IMR-90 (cell line): ENCODE measurements at regions not wholly inside any gene's neighbourhood (a gene's known extent, or its start where the extent isn't known, plus 50 kb on each side); places are given as distances from the start of the nearest gene placed in this dataset.
A peak's percentile ranks its signal among the peaks of the same experiment; 100 is the strongest.

Experiments used
- ATAC-seq: fragments of 200-7000 bp; cut with Tn5 transposase; 2 replicates; pipeline ENCODE4 v1.9.1; 2020; ENCODE audit warnings: low read depth, mild to moderate bottlenecking, moderate library complexity
- BruUV-seq: library from RNA; stranded (reverse); fragments of 400-500 nt; replicated peaks from 2 replicates; lab custom pipeline; 2021; lab: Mats Ljungman, UMichigan
- CTCF ChIA-PET: fragments of 300-600 bp; formaldehyde crosslinking; extraction: SDS; loops from one replicate; lab custom pipeline; 2021; ENCODE audit warnings: antibody characterized with exemption; lab: Yijun Ruan, JAX
- POLR2A ChIA-PET: fragments of 300-600 bp; sonication (Branson Sonifier 250); formaldehyde crosslinking; loops from one replicate; lab custom pipeline; 2022; ENCODE audit warnings: antibody characterized with exemption; ENCODE audit not compliant: unreplicated experiment; lab: Charles Lee
- DNase-seq: peaks from one replicate; pipeline ENCODE4 v3.0.0; 2013
- H2AFZ ChIP-seq: replicated peaks from 2 replicates; pipeline ENCODE3; 2013; ENCODE audit warnings: low read length, mild to moderate bottlenecking; ENCODE audit not compliant: poor library complexity
- H2AK5ac ChIP-seq: 2 replicates; pipeline ENCODE4 v1.6.1; 2013; ENCODE audit warnings: low read depth, low read length, inconsistent platforms
- H2AK9ac ChIP-seq: replicated peaks from 2 replicates; pipeline ENCODE3; 2013; ENCODE audit warnings: mild to moderate bottlenecking, low read depth, low read length, moderate library complexity; ENCODE audit not compliant: poor library complexity
- H2BK120ac ChIP-seq: 2 replicates; pipeline ENCODE4 v1.6.1; 2013; ENCODE audit warnings: low read depth, low read length, inconsistent platforms
- H2BK15ac ChIP-seq: 3 replicates; pipeline ENCODE4 v1.6.1; 2013; ENCODE audit warnings: low read depth, low read length, inconsistent platforms
- H2BK20ac ChIP-seq: 2 replicates; pipeline ENCODE4 v1.6.1; 2013; ENCODE audit warnings: low read depth, mild to moderate bottlenecking, inconsistent platforms, low read length, moderate library complexity
- H2BK5ac ChIP-seq: 2 replicates; pipeline ENCODE4 v1.6.1; 2013; ENCODE audit warnings: mild to moderate bottlenecking, low read depth, low read length, inconsistent platforms; ENCODE audit not compliant: poor library complexity, severe bottlenecking
- H3K14ac ChIP-seq: replicated peaks from 2 replicates; pipeline ENCODE4 v1.6.1; 2013; ENCODE audit warnings: low read depth, low read length, inconsistent platforms
- H3K18ac ChIP-seq: 2 replicates; pipeline ENCODE4 v1.6.1; 2013; ENCODE audit warnings: low read depth, low read length, control low read depth
- H3K23ac ChIP-seq: 2 replicates; pipeline ENCODE4 v1.6.1; 2013; ENCODE audit warnings: low read depth, low read length, inconsistent platforms
- H3K27ac ChIP-seq: 2 replicates; pipeline ENCODE4 v1.5.1; 2013; ENCODE audit warnings: mild to moderate bottlenecking, control low read depth, low read length; ENCODE audit not compliant: insufficient read depth
- H3K27me3 ChIP-seq: 2 replicates; pipeline ENCODE4 v1.6.1; 2013; ENCODE audit warnings: low read length; ENCODE audit not compliant: control insufficient read depth, insufficient read depth
- H3K36me3 ChIP-seq: 2 replicates; pipeline ENCODE4 v1.6.1; 2013; ENCODE audit warnings: low read length, mixed read lengths; ENCODE audit not compliant: control insufficient read depth, insufficient read depth
- H3K4ac ChIP-seq: 2 replicates; pipeline ENCODE4 v1.6.1; 2013; ENCODE audit warnings: low read depth, low read length, inconsistent platforms
- H3K4me1 ChIP-seq: 2 replicates; pipeline ENCODE4 v1.6.1; 2013; ENCODE audit warnings: low read length, mixed read lengths; ENCODE audit not compliant: control insufficient read depth, insufficient read depth
- H3K4me2 ChIP-seq: 2 replicates; pipeline ENCODE4 v1.6.1; 2013; ENCODE audit warnings: low read depth, mild to moderate bottlenecking, control low read depth, low read length, moderate library complexity
- H3K4me3 ChIP-seq: 2 replicates; pipeline ENCODE4 v1.5.1; 2013; ENCODE audit warnings: low read depth, mild to moderate bottlenecking, control low read depth, low read length, moderate library complexity; ENCODE audit not compliant: insufficient read depth
- H3K56ac ChIP-seq: 2 replicates; pipeline ENCODE4 v1.6.1; 2013; ENCODE audit warnings: low read length, inconsistent platforms; ENCODE audit not compliant: insufficient read depth; ENCODE audit errors: extremely low read depth
- H3K79me1 ChIP-seq, 2 experiments: 2 replicates each; pipeline ENCODE4 v1.6.1; 2013; ENCODE audit warnings: low read length in 2 of 2, inconsistent platforms in 1 of 2, low read depth in 1 of 2
- H3K9ac ChIP-seq: 2 replicates; pipeline ENCODE4 v1.6.1; 2013; ENCODE audit warnings: low read depth, low read length, control low read depth
- H3K9me1 ChIP-seq: 2 replicates; pipeline ENCODE4 v1.6.1; 2013; ENCODE audit warnings: low read length, inconsistent platforms; ENCODE audit not compliant: insufficient read depth
- H3K9me3 ChIP-seq: 2 replicates; pipeline ENCODE4 v1.6.1; 2013; ENCODE audit warnings: low read length; ENCODE audit not compliant: control insufficient read depth, insufficient read depth
- H4K20me1 ChIP-seq: 2 replicates; pipeline ENCODE4 v1.6.1; 2013; ENCODE audit warnings: low read length, inconsistent platforms; ENCODE audit not compliant: insufficient read depth
- H4K5ac ChIP-seq: 2 replicates; pipeline ENCODE4 v1.6.1; 2013; ENCODE audit warnings: mild to moderate bottlenecking, low read depth, low read length, control low read depth
- H4K8ac ChIP-seq, 2 experiments: 2 replicates each; pipeline ENCODE4 v1.6.1; 2013; ENCODE audit warnings: low read depth in 2 of 2, low read length in 2 of 2, control low read depth in 1 of 2, inconsistent platforms in 1 of 2
- H4K91ac ChIP-seq: 2 replicates; pipeline ENCODE4 v1.6.1; 2013; ENCODE audit warnings: low read depth, low read length, inconsistent platforms; ENCODE audit not compliant: insufficient read depth
- BHLHE40 ChIP-seq: fragments of 150-350 bp; IDR thresholded peaks from 2 replicates; pipeline ENCODE4 v1.6.1; 2016; ENCODE audit warnings: mild to moderate bottlenecking, low read depth, low read length
- CEBPB ChIP-seq: IDR thresholded peaks from 2 replicates; pipeline ENCODE4 v1.6.1; 2012; ENCODE audit warnings: low read depth, low read length, improper control_type of control experiment
- CHD1 ChIP-seq: IDR thresholded peaks from 2 replicates; pipeline ENCODE4 v1.6.1; 2012; ENCODE audit warnings: low read depth, low read length, improper control_type of control experiment
- CTCF ChIP-seq: conservative IDR thresholded peaks from 2 replicates; pipeline ENCODE4 v1.5.1; 2012; ENCODE audit warnings: mild to moderate bottlenecking, low read depth, low read length, improper control_type of control experiment
- ELK1 ChIP-seq: fragments of 150-350 bp; IDR thresholded peaks from 2 replicates; pipeline ENCODE4 v1.6.1; 2016; ENCODE audit warnings: low read depth, mild to moderate bottlenecking, low read length, moderate library complexity, borderline replicate concordance
- FOS ChIP-seq: fragments of 150-350 bp; IDR thresholded peaks from 2 replicates; pipeline ENCODE4 v1.6.1; 2016; ENCODE audit warnings: low read depth, low read length
- MAFK ChIP-seq: IDR thresholded peaks from 2 replicates; pipeline ENCODE4 v1.6.1; 2012; ENCODE audit warnings: low read depth, low read length, improper control_type of control experiment
- MAZ ChIP-seq: IDR thresholded peaks from 2 replicates; pipeline ENCODE4 v1.6.1; 2012; ENCODE audit warnings: low read depth, mild to moderate bottlenecking, low read length, improper control_type of control experiment, moderate library complexity, borderline replicate concordance
- MXI1 ChIP-seq: IDR thresholded peaks from 2 replicates; pipeline ENCODE4 v1.6.1; 2012; ENCODE audit warnings: low read depth, mild to moderate bottlenecking, low read length, moderate library complexity, borderline replicate concordance
- NFE2L2 ChIP-seq: fragments of 150-350 bp; IDR thresholded peaks from 2 replicates; pipeline ENCODE4 v1.6.1; 2016; ENCODE audit warnings: low read depth, mild to moderate bottlenecking, low read length
- POLR2A ChIP-seq: IDR thresholded peaks from 2 replicates; pipeline ENCODE4 v1.6.1; 2012; ENCODE audit warnings: mild to moderate bottlenecking, low read depth, low read length
- RAD21 ChIP-seq: IDR thresholded peaks from 2 replicates; pipeline ENCODE4 v1.6.1; 2012; ENCODE audit warnings: low read length, improper control_type of control experiment
- RCOR1 ChIP-seq: IDR thresholded peaks from 2 replicates; pipeline ENCODE4 v1.6.1; 2012; ENCODE audit warnings: mild to moderate bottlenecking, low read length, improper control_type of control experiment; ENCODE audit not compliant: insufficient replicate concordance
- RFX5 ChIP-seq: IDR thresholded peaks from 2 replicates; pipeline ENCODE4 v1.8.0; 2012; ENCODE audit warnings: low read depth, mild to moderate bottlenecking, low read length, moderate library complexity
- SMC3 ChIP-seq: fragments of 150-350 bp; IDR thresholded peaks from 2 replicates; pipeline ENCODE4 v1.6.1; 2016; ENCODE audit warnings: low read depth, mild to moderate bottlenecking, antibody characterized with exemption, low read length, moderate library complexity
- WGBS, 2 experiments: methylation state at CpG; one replicate each; pipeline versions ENCODE4 v1.1.5 to v1.1.7; 2013; ENCODE audit warnings: missing lambda C conversion rate in 2 of 2; ENCODE audit not compliant: insufficient read length in 1 of 2; ENCODE audit errors: extremely low coverage in 2 of 2; 5-methylcytosine and 5-hydroxymethylcytosine counted together
- dilution Hi-C: fragments of 300-500 bp; cut with HindIII; formaldehyde crosslinking; loops from one replicate; pipeline ENCODE4 v1.14.3; 2018; ENCODE audit warnings: low sequenced_read_pairs; ENCODE audit not compliant: unreplicated experiment
- in situ Hi-C: fragments of 300-500 bp; cut with MboI; formaldehyde crosslinking; loops from 3 replicates; pipeline ENCODE4 v1.14.3; 2019; ENCODE audit warnings: low sequenced_read_pairs, inconsistent platforms, mixed read lengths
- intact Hi-C: fragments of 100-400 bp; cut with micrococcal nuclease; formaldehyde crosslinking; loops from 2 replicates; pipeline ENCODE4 v1.10.0; 2022
- TF ChIP-seq, protein P1 (sequence below): fragments of 150-350 bp; IDR thresholded peaks from 2 replicates; pipeline ENCODE4 v1.6.1; 2017; ENCODE audit warnings: mild to moderate bottlenecking, antibody characterized with exemption, low read length, low read depth

- no peak overlapping the region for H4K91ac ChIP-seq
- no TSS peak for BruUV-seq
- no peak overlapping the region for H4K8ac ChIP-seq
- H2BK15ac ChIP-seq, result no peak overlapping the region
- 80% methylated on average over 1 of the region's 5 CpGs; no CpG with 5 or more reads in 1 of the 2 experiments for WGBS, 2 experiments
- no peaks in the 10 kb centered on the region for H3K36me3 ChIP-seq
- H3K4me2 ChIP-seq, result no peak overlapping the region
- ChIA-PET CTCF (interaction anchor here (0.6 to 1.6 kb wide), 4 partner anchors 10 to 1877 kb away, joined by 3 to 6 read pairs (median 4); no protein-coding TSS in a partner anchor), POLR2A (no interaction called here)
- H2AK5ac ChIP-seq, result no peak overlapping the region
- H3K9me3 ChIP-seq, result no peaks in the 10 kb centered on the region
- H2AK9ac ChIP-seq, result no peak overlapping the region
- no peak overlapping the region for H2AFZ ChIP-seq
- H3K9ac ChIP-seq, result no peak overlapping the region
- TF ChIP-seq, protein P1, sequence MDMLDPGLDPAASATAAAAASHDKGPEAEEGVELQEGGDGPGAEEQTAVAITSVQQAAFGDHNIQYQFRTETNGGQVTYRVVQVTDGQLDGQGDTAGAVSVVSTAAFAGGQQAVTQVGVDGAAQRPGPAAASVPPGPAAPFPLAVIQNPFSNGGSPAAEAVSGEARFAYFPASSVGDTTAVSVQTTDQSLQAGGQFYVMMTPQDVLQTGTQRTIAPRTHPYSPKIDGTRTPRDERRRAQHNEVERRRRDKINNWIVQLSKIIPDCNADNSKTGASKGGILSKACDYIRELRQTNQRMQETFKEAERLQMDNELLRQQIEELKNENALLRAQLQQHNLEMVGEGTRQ, result no peak
- TF ChIP-seq CHD1 (no peak), NFE2L2 (no peak), SMC3 (peak; percentile 52), MAZ (no peak), FOS (no peak), RCOR1 (no peak), POLR2A (no peak), CTCF (peak; percentile 68), CEBPB (peak; percentile 42; the same call in 1 of the 2 replicates), RAD21 (peak; percentile 70), BHLHE40 (no peak), ELK1 (no peak), MXI1 (no peak), RFX5 (no peak), MAFK (no peak)
- H3K9me1 ChIP-seq, result peaks cover 3% of the 10 kb centered on the region; the same call in 1 of the 2 replicates
- H4K20me1 ChIP-seq, result no peaks in the 10 kb centered on the region
- H3K4ac ChIP-seq, result no peak overlapping the region
- no peaks in the 10 kb centered on the region; the same call in 1 of the 2 replicates for H3K4me1 ChIP-seq
- DNase-seq, result peak; percentile 69
- dilution Hi-C loops (no loop called here), intact Hi-C loops (loop anchor here (2.0 kb wide), 1 partner anchor 202 kb away; no protein-coding TSS in a partner anchor), in situ Hi-C loops (no loop called here)
- no peaks in the 10 kb centered on the region for H3K27me3 ChIP-seq
- H3K14ac ChIP-seq, result no peak overlapping the region
- no peak overlapping the region for H3K23ac ChIP-seq
- H3K18ac ChIP-seq, result 0 out of 2 replicates have a peak overlapping the region, but pooled peaks have one; percentile 40
- H2BK20ac ChIP-seq, result no peak overlapping the region
- H3K79me1 ChIP-seq, result no peaks in the 10 kb centered on the region
- H3K4me3 ChIP-seq, result no peak overlapping the region
- no peak overlapping the region for H2BK120ac ChIP-seq
- H3K56ac ChIP-seq, result no peak overlapping the region
- peak; percentile 69 for ATAC-seq
- no peak overlapping the region for H3K27ac ChIP-seq
- H4K5ac ChIP-seq, result no peak overlapping the region
- H2BK5ac ChIP-seq, result no peak overlapping the region
These were observed 583.8 kb upstream of the ZNF717 start for GRCh38 chr3:76369170-76369569.
